GM18502 (cell line): ENCODE measurements at regions not wholly inside any gene's neighbourhood (a gene's known extent, or its start where the extent isn't known, plus 50 kb on each side); places are given as distances from the start of the nearest gene placed in this dataset.

Source experiments
- ATAC-seq: cut with Tn5 transposase; IDR thresholded peaks from one replicate; pipeline ENCODE4 v1.9.1; 2021; ENCODE audit warnings: mild to moderate bottlenecking; ENCODE audit not compliant: unreplicated experiment, poor library complexity

DNA sequence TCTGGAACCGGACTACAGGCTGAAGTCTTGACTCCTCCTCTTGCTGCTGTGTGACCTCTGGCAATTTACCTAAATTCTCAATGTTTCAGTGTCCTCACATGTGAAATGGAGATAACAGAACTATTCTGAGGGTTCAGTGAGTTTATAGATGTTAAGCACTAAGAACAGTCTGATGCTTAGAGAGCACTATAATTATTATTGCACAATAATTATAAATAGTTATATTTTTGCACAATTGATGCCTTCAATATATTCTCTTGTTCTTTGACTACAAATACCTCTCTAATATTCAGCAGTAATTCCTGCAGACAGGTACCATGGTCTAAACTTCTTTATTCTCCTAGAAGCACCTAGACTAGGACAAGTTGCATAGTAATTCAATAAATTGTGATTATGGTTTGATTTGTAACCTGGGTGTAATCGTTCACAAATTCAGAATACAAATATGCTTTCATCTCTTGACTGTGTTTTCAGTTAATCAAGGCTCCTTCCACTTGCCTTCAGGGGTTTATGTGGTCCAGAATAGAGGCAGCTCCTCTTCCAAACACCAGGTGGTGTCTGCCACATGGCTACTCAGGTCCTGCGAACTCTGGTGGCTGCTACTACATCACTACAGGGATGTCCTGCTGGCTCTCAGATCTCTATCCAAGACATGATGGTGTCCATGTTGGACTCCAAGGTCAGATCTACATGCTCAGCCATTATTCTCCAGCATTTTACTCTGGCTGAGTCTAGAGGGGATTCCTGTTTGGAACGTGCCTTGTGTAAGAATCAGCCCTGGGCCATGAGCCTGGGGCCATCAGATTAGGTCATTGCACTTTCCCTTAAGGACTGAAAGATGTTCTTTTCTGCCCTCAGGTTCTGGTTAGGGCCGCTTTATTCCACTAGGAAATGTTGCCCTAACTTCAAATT lies 103.4 kb downstream of the QRFPR start:
- peak; percentile 42 for ATAC-seq

- ATAC-seq, result no peak
Observed at GRCh38 chr4:121273191-121273590, 107.6 kb downstream of the QRFPR start.

DNA sequence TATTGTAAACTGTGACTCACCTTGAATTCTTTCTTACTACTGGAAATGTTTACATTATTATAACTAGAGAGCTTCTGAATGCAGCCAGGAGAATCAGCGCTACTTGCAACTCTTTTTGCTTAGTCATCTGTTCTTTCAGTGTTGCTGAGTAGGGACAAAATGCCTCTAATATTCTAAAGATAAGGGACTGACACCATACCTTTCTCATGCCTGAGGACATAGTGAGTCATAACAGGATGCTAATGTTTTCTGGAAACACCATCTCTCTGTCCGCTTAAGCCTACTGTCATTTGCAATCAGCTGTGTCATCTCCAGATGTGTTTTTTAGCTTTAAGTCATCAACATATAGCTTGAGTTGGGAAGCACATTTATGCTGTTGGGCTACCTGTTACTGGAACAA lies 108.3 kb downstream of the QRFPR start:
- ATAC-seq, result peak; percentile 94

DNA sequence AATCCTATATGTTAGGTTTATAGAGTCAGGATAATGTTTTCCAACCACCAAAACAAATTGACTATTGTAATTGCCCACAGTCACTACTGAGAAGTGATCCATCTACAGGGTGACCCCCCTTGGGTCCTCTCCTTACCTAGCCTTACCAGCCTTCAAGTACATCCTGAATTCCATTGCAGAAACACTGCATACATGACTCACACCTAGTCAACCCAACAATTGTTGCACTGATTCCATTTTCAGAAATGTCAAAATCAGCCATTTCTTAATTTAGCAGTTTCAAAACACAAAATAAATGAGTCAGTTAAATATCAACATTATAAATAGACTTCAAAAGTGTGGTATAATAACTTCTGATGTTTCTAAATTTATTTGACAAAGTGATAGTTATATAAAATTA lies 106.3 kb upstream of the TNIP3 start:
- no peak for ATAC-seq

- ATAC-seq, result no peak
Observed at GRCh38 chr4:121269001-121269400, 104.9 kb upstream of the TNIP3 start.

- ATAC-seq, result no peak
Observed at GRCh38 chr4:121266982-121267381, 102.9 kb upstream of the TNIP3 start.

DNA sequence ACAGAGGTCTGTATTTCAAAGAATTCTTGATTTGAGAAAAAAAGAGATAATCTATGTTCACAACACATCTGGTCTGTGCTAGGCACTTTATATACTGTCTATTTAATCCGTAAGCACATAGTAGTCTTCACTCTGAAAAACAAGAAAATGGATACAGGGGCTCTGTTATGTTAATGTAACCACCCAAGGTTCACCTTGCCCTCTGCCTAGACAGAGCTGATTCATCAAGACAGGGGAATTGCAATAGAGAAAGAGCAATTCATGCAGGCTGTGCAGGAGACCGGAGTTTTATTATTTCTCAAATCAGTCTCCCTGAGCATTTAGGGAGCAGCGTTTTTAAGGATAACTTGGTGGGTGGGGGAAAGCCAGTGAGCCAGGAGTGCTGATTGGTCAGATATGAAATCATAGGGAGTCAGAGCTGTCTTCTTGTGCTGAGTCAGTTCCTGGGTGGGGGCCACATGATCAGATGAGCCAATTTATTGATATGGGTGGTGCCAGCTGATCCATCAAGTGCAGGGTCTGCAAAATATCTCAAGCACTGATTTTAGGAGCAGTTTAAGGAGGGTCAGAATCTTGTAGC lies 92.9 kb upstream of the TNIP3 start:
- peak; percentile 5 for ATAC-seq

DNA sequence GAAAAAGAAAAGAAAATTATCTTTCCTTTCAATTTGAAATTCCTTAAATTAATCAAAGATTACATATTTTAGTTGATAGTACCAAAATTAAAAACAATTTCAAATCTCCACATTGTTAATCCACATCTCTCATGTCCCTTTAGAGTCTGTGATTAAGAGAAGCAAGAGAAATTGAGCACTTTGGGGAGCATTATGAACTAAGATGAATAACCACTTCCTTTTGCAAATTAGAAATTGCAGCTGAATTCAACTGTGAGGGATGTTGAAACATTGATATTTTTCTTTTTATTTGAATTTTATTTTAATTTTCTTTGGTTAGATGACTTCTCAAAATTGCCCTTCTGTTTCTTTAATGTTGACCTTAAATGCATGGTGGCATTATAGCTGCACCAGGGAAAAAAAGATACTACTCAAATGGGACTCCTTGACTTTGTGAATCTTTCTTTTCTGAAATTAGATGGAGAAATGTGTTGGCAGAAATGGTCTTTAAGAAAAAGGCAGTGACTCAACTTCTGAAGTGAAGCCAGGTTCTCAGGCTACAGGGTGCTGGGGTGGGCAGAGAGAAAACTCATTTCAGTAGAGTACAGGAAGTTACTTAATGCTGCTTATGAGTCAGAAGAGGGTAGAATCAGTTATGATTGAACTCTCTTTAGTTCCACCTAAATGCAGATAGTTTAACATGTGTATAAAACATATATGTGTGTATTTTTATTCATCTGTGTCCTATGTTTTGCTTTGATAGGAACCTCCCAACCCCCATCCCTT lies 92.0 kb upstream of the TNIP3 start:
- peak; percentile 99 for ATAC-seq

DNA sequence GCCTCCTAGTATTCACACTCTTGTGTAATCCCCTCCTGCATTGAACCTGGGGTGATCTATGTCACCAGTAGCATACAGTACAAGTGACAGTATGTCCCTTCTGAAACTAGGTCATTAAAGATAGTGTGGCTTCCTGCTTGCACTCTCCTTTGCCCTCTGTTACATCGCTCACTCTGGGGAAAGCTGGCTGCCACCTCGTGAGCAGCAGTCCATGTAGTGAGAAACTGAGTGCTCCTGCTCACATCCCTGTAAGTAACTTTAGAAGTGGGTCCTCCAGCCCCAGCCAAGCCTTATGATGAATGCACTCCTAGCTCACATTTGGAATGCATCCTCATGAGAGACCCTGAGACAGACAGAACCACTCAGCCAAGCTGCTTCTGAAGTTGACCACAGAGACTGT lies 89.8 kb upstream of the TNIP3 start:
- no peak for ATAC-seq

- peak; percentile 38 for ATAC-seq
Observed at GRCh38 chr4:121252224-121252806, 88.2 kb upstream of the TNIP3 start.

DNA sequence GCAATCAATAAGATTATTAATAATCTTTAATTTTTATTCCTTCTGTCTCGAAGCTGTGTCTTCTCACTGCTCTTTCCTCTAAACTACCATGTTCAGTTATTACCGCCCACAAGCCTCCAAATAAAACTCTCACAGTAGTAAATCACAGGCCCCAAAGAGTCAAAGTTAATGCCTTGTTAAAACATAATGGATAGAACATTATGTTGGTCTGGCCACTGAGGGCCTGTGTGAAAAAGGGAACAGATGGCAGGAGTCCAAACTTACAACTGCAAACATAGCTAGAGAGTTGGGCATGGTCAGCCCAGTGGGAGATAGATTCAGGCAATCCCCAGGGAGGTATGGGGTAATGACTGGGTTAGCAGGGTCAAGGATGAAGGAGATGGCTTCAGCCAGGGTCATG lies 84.6 kb upstream of the TNIP3 start:
- no peak for ATAC-seq

DNA sequence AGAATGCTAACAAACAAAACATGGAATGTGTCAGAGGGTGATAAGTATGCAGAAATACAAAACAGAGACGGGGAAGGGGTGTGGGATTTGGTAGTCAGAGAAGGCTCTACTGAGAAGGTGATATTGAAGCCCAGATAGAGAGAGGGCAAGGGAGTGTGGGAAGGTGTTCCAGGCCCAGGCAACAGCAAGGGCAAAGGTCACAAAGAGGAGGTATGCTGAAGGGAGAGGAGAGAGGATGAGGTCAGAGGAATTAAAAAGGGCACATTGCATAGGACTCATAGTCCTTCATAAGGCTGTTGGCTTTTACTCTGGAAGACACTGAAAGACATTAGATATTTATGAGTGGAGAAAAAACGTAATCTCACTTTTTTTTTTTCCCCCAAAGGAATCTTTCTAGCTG lies 82.6 kb upstream of the TNIP3 start:
- no peak for ATAC-seq

DNA sequence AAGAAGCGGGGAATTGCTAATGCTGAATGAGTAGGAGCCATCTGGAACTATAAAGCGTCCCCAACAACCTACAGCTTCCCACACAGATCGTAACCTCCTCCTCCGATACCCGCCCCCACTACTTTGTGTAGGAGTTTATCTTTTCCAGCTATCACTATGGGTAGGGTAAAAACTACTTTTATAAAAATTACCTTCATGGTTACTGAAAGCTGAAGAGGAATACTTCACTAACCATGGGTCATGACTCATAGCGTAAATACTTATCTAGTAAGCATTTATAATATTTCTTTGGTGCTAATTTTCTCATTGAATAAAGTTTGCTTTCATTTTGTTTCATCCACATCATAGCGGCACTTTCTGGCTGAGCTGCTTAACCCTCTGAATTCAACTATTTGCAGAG lies 79.4 kb upstream of the TNIP3 start:
- peak; percentile 70 for ATAC-seq

DNA sequence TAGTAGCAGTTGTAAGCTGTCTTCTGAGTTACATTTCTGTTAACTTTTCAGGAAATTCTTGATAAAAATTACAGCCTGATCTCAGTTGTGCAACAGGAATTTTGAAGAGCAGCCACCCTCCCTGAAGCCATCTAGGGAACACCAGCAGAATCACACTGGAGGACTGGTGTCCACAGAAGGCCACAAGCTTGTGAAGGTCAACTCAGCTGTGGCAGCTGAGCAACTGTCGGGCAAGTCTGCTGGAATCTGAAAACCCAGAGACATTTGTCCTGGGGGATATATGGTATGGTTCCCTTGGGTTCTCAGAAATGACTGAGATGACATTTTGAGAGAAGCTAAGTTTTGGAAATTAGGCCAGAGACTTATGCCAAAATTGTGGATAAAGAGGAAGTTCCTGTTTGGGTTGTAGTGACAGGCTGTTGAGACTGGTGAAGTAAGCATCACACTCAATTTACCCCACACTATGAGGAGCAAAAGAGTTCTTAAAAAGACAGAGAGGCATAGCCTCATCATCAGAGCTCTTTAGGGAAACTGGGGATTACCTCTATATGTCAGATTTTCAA lies 78.1 kb upstream of the TNIP3 start:
- ATAC-seq, result no peak

DNA sequence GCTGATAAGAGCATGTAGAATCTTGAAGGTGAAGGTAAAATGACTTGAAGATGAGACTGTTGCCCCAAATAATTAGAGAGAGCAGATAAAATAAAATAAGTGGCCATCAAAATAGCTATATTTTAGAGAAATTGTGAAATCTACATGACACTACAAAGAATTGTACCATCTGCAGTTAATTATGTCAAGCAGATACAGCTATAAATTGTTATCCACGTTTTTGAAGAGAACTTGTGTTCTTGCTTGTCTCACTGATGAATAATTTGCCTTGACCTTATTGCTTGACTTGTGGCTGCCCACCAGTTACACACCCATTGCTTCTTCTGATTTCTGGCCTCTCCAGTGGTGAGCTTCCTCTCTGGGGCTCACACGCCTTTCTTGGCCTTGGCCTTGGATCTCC lies 75.8 kb upstream of the TNIP3 start:
- no peak for ATAC-seq

DNA sequence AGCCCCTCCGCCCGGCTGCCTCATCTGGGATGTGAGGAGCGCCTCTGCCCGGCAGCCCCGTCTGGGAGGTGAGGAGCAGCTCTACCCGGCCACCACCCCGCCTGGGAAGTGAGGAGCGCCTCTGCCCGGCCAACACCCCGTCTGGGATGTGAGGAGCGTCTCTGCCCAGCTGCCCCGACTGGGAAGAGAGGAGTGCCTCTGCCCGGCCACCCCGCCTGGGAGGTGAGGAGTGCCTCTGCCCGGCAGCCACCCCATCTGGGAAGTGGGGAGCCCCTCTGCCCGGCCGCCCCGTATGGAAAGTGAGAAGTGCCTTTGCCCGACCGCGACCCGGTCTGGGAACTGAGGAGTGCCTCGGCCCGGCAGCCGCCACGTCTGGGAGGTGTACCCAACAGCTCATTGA lies 74.3 kb upstream of the TNIP3 start:
- no peak for ATAC-seq

GRCh38 chr4:121237069-121237399 lies 72.9 kb upstream of the TNIP3 start:
- ATAC-seq, result no peak

GRCh38 chr4:121236353-121237068 lies 72.4 kb upstream of the TNIP3 start:
- ATAC-seq, result no peak

GRCh38 chr4:121233982-121234381 lies 69.9 kb upstream of the TNIP3 start:
- ATAC-seq, result no peak

GRCh38 chr4:121229993-121230392 lies 65.9 kb upstream of the TNIP3 start:
- no peak for ATAC-seq
